KBM-7 (cell line): ENCODE measurements at regions not wholly inside any gene's neighbourhood (a gene's known extent, or its start where the extent isn't known, plus 50 kb on each side); places are given as distances from the start of the nearest gene placed in this dataset.

Experiments used
- DNase-seq: peaks from one replicate; pipeline ENCODE4 v3.0.0-alpha.2; 2015
- in situ Hi-C: fragments of 300-500 bp; cut with MboI; formaldehyde crosslinking; loops from 2 replicates; pipeline ENCODE4 v1.14.3; 2020; ENCODE audit warnings: low sequenced_read_pairs, low pct_unique_long_range_greater_than_20kb, mixed read lengths

- in situ Hi-C loops: no loop called here
- no peak for DNase-seq
These were observed 52.4 kb upstream of the ARHGAP28 start for GRCh38 chr18:6677086-6677485.

- in situ Hi-C loops: no loop called here
- DNase-seq: no peak
These were observed 50.3 kb upstream of the ARHGAP28 start for GRCh38 chr18:6679201-6679600.
